IMR-90 (cell line): ENCODE measurements at regions not wholly inside any gene's neighbourhood (a gene's known extent, or its start where the extent isn't known, plus 50 kb on each side); places are given as distances from the start of the nearest gene placed in this dataset.

Experiments used
- ATAC-seq: fragments of 200-7000 bp; cut with Tn5 transposase; 2 replicates; pipeline ENCODE4 v1.9.1; 2020; ENCODE audit warnings: low read depth, mild to moderate bottlenecking, moderate library complexity
- BruUV-seq: library from RNA; stranded (reverse); fragments of 400-500 nt; replicated peaks from 2 replicates; lab custom pipeline; 2021; lab: Mats Ljungman, UMichigan
- CTCF ChIA-PET: fragments of 300-600 bp; formaldehyde crosslinking; extraction: SDS; loops from one replicate; lab custom pipeline; 2021; ENCODE audit warnings: antibody characterized with exemption; lab: Yijun Ruan, JAX
- POLR2A ChIA-PET: fragments of 300-600 bp; sonication (Branson Sonifier 250); formaldehyde crosslinking; loops from one replicate; lab custom pipeline; 2022; ENCODE audit warnings: antibody characterized with exemption; ENCODE audit not compliant: unreplicated experiment; lab: Charles Lee
- DNase-seq: peaks from one replicate; pipeline ENCODE4 v3.0.0; 2013
- H2AFZ ChIP-seq: replicated peaks from 2 replicates; pipeline ENCODE3; 2013; ENCODE audit warnings: low read length, mild to moderate bottlenecking; ENCODE audit not compliant: poor library complexity
- H2AK5ac ChIP-seq: 2 replicates; pipeline ENCODE4 v1.6.1; 2013; ENCODE audit warnings: low read depth, low read length, inconsistent platforms
- H2AK9ac ChIP-seq: replicated peaks from 2 replicates; pipeline ENCODE3; 2013; ENCODE audit warnings: mild to moderate bottlenecking, low read depth, low read length, moderate library complexity; ENCODE audit not compliant: poor library complexity
- H2BK120ac ChIP-seq: 2 replicates; pipeline ENCODE4 v1.6.1; 2013; ENCODE audit warnings: low read depth, low read length, inconsistent platforms
- H2BK15ac ChIP-seq: 3 replicates; pipeline ENCODE4 v1.6.1; 2013; ENCODE audit warnings: low read depth, low read length, inconsistent platforms
- H2BK20ac ChIP-seq: 2 replicates; pipeline ENCODE4 v1.6.1; 2013; ENCODE audit warnings: low read depth, mild to moderate bottlenecking, inconsistent platforms, low read length, moderate library complexity
- H2BK5ac ChIP-seq: 2 replicates; pipeline ENCODE4 v1.6.1; 2013; ENCODE audit warnings: mild to moderate bottlenecking, low read depth, low read length, inconsistent platforms; ENCODE audit not compliant: poor library complexity, severe bottlenecking
- H3K14ac ChIP-seq: replicated peaks from 2 replicates; pipeline ENCODE4 v1.6.1; 2013; ENCODE audit warnings: low read depth, low read length, inconsistent platforms
- H3K18ac ChIP-seq: 2 replicates; pipeline ENCODE4 v1.6.1; 2013; ENCODE audit warnings: low read depth, low read length, control low read depth
- H3K23ac ChIP-seq: 2 replicates; pipeline ENCODE4 v1.6.1; 2013; ENCODE audit warnings: low read depth, low read length, inconsistent platforms
- H3K27ac ChIP-seq: 2 replicates; pipeline ENCODE4 v1.5.1; 2013; ENCODE audit warnings: mild to moderate bottlenecking, control low read depth, low read length; ENCODE audit not compliant: insufficient read depth
- H3K27me3 ChIP-seq: 2 replicates; pipeline ENCODE4 v1.6.1; 2013; ENCODE audit warnings: low read length; ENCODE audit not compliant: control insufficient read depth, insufficient read depth
- H3K36me3 ChIP-seq: 2 replicates; pipeline ENCODE4 v1.6.1; 2013; ENCODE audit warnings: low read length, mixed read lengths; ENCODE audit not compliant: control insufficient read depth, insufficient read depth
- H3K4ac ChIP-seq: 2 replicates; pipeline ENCODE4 v1.6.1; 2013; ENCODE audit warnings: low read depth, low read length, inconsistent platforms
- H3K4me1 ChIP-seq: 2 replicates; pipeline ENCODE4 v1.6.1; 2013; ENCODE audit warnings: low read length, mixed read lengths; ENCODE audit not compliant: control insufficient read depth, insufficient read depth
- H3K4me2 ChIP-seq: 2 replicates; pipeline ENCODE4 v1.6.1; 2013; ENCODE audit warnings: low read depth, mild to moderate bottlenecking, control low read depth, low read length, moderate library complexity
- H3K4me3 ChIP-seq: 2 replicates; pipeline ENCODE4 v1.5.1; 2013; ENCODE audit warnings: low read depth, mild to moderate bottlenecking, control low read depth, low read length, moderate library complexity; ENCODE audit not compliant: insufficient read depth
- H3K56ac ChIP-seq: 2 replicates; pipeline ENCODE4 v1.6.1; 2013; ENCODE audit warnings: low read length, inconsistent platforms; ENCODE audit not compliant: insufficient read depth; ENCODE audit errors: extremely low read depth
- H3K79me1 ChIP-seq, 2 experiments: 2 replicates each; pipeline ENCODE4 v1.6.1; 2013; ENCODE audit warnings: low read length in 2 of 2, inconsistent platforms in 1 of 2, low read depth in 1 of 2
- H3K9ac ChIP-seq: 2 replicates; pipeline ENCODE4 v1.6.1; 2013; ENCODE audit warnings: low read depth, low read length, control low read depth
- H3K9me1 ChIP-seq: 2 replicates; pipeline ENCODE4 v1.6.1; 2013; ENCODE audit warnings: low read length, inconsistent platforms; ENCODE audit not compliant: insufficient read depth
- H3K9me3 ChIP-seq: 2 replicates; pipeline ENCODE4 v1.6.1; 2013; ENCODE audit warnings: low read length; ENCODE audit not compliant: control insufficient read depth, insufficient read depth
- H4K20me1 ChIP-seq: 2 replicates; pipeline ENCODE4 v1.6.1; 2013; ENCODE audit warnings: low read length, inconsistent platforms; ENCODE audit not compliant: insufficient read depth
- H4K5ac ChIP-seq: 2 replicates; pipeline ENCODE4 v1.6.1; 2013; ENCODE audit warnings: mild to moderate bottlenecking, low read depth, low read length, control low read depth
- H4K8ac ChIP-seq, 2 experiments: 2 replicates each; pipeline ENCODE4 v1.6.1; 2013; ENCODE audit warnings: low read depth in 2 of 2, low read length in 2 of 2, control low read depth in 1 of 2, inconsistent platforms in 1 of 2
- H4K91ac ChIP-seq: 2 replicates; pipeline ENCODE4 v1.6.1; 2013; ENCODE audit warnings: low read depth, low read length, inconsistent platforms; ENCODE audit not compliant: insufficient read depth
- CEBPB ChIP-seq: IDR thresholded peaks from 2 replicates; pipeline ENCODE4 v1.6.1; 2012; ENCODE audit warnings: low read depth, low read length, improper control_type of control experiment
- CHD1 ChIP-seq: IDR thresholded peaks from 2 replicates; pipeline ENCODE4 v1.6.1; 2012; ENCODE audit warnings: low read depth, low read length, improper control_type of control experiment
- ELK1 ChIP-seq: fragments of 150-350 bp; IDR thresholded peaks from 2 replicates; pipeline ENCODE4 v1.6.1; 2016; ENCODE audit warnings: low read depth, mild to moderate bottlenecking, low read length, moderate library complexity, borderline replicate concordance
- FOS ChIP-seq: fragments of 150-350 bp; IDR thresholded peaks from 2 replicates; pipeline ENCODE4 v1.6.1; 2016; ENCODE audit warnings: low read depth, low read length
- MAFK ChIP-seq: IDR thresholded peaks from 2 replicates; pipeline ENCODE4 v1.6.1; 2012; ENCODE audit warnings: low read depth, low read length, improper control_type of control experiment
- MXI1 ChIP-seq: IDR thresholded peaks from 2 replicates; pipeline ENCODE4 v1.6.1; 2012; ENCODE audit warnings: low read depth, mild to moderate bottlenecking, low read length, moderate library complexity, borderline replicate concordance
- NFE2L2 ChIP-seq: fragments of 150-350 bp; IDR thresholded peaks from 2 replicates; pipeline ENCODE4 v1.6.1; 2016; ENCODE audit warnings: low read depth, mild to moderate bottlenecking, low read length
- RCOR1 ChIP-seq: IDR thresholded peaks from 2 replicates; pipeline ENCODE4 v1.6.1; 2012; ENCODE audit warnings: mild to moderate bottlenecking, low read length, improper control_type of control experiment; ENCODE audit not compliant: insufficient replicate concordance
- RFX5 ChIP-seq: IDR thresholded peaks from 2 replicates; pipeline ENCODE4 v1.8.0; 2012; ENCODE audit warnings: low read depth, mild to moderate bottlenecking, low read length, moderate library complexity
- USF2 ChIP-seq: fragments of 150-350 bp; IDR thresholded peaks from 2 replicates; pipeline ENCODE4 v1.6.1; 2017; ENCODE audit warnings: mild to moderate bottlenecking, antibody characterized with exemption, low read length, low read depth
- WGBS, 2 experiments: methylation state at CpG; one replicate each; pipeline versions ENCODE4 v1.1.5 to v1.1.7; 2013; ENCODE audit warnings: missing lambda C conversion rate in 2 of 2; ENCODE audit not compliant: insufficient read length in 1 of 2; ENCODE audit errors: extremely low coverage in 2 of 2; 5-methylcytosine and 5-hydroxymethylcytosine counted together
- dilution Hi-C: fragments of 300-500 bp; cut with HindIII; formaldehyde crosslinking; loops from one replicate; pipeline ENCODE4 v1.14.3; 2018; ENCODE audit warnings: low sequenced_read_pairs; ENCODE audit not compliant: unreplicated experiment
- in situ Hi-C: fragments of 300-500 bp; cut with MboI; formaldehyde crosslinking; loops from 3 replicates; pipeline ENCODE4 v1.14.3; 2019; ENCODE audit warnings: low sequenced_read_pairs, inconsistent platforms, mixed read lengths
- intact Hi-C: fragments of 100-400 bp; cut with micrococcal nuclease; formaldehyde crosslinking; loops from 2 replicates; pipeline ENCODE4 v1.10.0; 2022

- Histone ChIP-seq H2BK15ac (no peak overlapping the region), H3K27ac (no peak overlapping the region), H2BK120ac (no peak overlapping the region), H3K23ac (no peak overlapping the region), H3K9ac (no peak overlapping the region), H2BK5ac (no peak overlapping the region), H3K56ac (no peak overlapping the region), H4K20me1 (no peaks in the 10 kb centered on the region), H4K91ac (no peak overlapping the region), H2AK9ac (no peak overlapping the region), H4K5ac (no peak overlapping the region), H3K79me1 (no peaks in the 10 kb centered on the region), H3K4me3 (no peak overlapping the region), H3K9me1 (no peaks in the 10 kb centered on the region; the same call in 1 of the 2 replicates), H3K14ac (no peak overlapping the region), H2AK5ac (no peak overlapping the region), H2AFZ (no peak overlapping the region), H3K18ac (no peak overlapping the region), H4K8ac (no peak overlapping the region), H3K27me3 (no peaks in the 10 kb centered on the region), H3K9me3 (no peaks in the 10 kb centered on the region), H3K36me3 (no peaks in the 10 kb centered on the region), H2BK20ac (no peak overlapping the region), H3K4ac (no peak overlapping the region; the same call in 1 of the 2 replicates), H3K4me1 (peaks cover 3% of the 10 kb centered on the region; the same call in 1 of the 2 replicates), H3K4me2 (no peak overlapping the region)
- DNase-seq = no peak
- ChIA-PET POLR2A (no interaction called here), CTCF (no interaction called here)
- intact Hi-C loops (no loop called here), in situ Hi-C loops (no loop called here), dilution Hi-C loops (no loop called here)
- 77% methylated on average over 5 of the region's 8 CpGs; no CpG with 5 or more reads in 1 of the 2 experiments for WGBS, 2 experiments
- no peak for TF ChIP-seq NFE2L2
- no peak for TF ChIP-seq CEBPB
- TF ChIP-seq MXI1 = no peak
- TF ChIP-seq CHD1 = no peak
- TF ChIP-seq MAFK = no peak
- no peak for TF ChIP-seq ELK1
- TF ChIP-seq FOS = no peak
- TF ChIP-seq RCOR1 = no peak
- no peak for TF ChIP-seq RFX5
- TF ChIP-seq USF2 = no peak
- no TSS peak for BruUV-seq
- no peak for ATAC-seq
Observed at GRCh38 chr18:59040770-59041148, 98.9 kb upstream of the SEC11C start.
